ENCODE measurements at regions not wholly inside any gene's neighbourhood (a gene's known extent, or its start where the extent isn't known, plus 50 kb on each side); places are given as distances from the start of the nearest gene placed in this dataset.
"Not testable (repeated sequence)": the region's sequence is repeated elsewhere in the genome, so short reads cannot be mapped to it uniquely, and the experiment has no call there.

DNA sequence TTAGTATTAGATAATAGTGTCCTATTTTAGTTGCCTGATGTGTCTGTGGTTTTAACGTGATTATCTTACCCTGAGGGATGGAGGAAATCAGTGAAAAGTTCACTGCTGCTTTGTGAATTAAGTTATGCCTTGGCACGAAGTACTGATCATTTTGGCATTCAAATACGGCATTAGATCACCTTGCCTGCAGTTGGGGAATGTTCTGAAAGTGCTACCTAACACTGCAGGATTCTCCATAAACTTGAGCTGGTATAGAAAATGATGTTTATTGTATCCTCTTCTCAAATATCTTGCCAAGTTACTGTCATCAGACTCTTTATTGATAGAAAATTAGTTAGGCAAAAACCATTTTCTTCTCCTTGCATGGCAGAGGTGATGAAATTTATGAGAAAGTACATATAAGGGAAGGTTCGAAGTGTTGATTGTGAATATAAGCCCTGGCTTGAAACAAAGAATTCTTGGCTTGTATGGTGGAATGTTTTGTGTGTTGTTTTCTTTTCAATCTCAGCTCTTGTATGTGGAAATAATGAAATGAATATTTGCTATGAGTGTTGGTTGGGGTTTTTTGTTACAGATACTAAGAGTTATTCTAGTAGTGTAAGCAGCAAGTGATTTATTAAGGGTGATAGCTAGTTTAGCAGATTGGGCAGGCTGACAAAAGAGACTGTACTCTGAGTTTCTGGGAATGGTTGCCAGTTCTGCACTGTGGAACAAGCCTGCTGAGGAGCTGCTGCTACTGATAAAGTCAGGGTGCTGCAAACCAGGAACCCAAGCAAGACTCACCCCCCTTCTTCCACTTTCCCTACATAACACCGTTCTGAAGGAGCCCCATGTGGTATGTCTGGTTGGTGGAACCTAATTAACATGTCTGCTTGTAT is 448.3 kb downstream of the PCNX1 start:
- no peak overlapping the region for H3K4me3 ChIP-seq (ENCODE audit: low read depth, low read length)

DNA sequence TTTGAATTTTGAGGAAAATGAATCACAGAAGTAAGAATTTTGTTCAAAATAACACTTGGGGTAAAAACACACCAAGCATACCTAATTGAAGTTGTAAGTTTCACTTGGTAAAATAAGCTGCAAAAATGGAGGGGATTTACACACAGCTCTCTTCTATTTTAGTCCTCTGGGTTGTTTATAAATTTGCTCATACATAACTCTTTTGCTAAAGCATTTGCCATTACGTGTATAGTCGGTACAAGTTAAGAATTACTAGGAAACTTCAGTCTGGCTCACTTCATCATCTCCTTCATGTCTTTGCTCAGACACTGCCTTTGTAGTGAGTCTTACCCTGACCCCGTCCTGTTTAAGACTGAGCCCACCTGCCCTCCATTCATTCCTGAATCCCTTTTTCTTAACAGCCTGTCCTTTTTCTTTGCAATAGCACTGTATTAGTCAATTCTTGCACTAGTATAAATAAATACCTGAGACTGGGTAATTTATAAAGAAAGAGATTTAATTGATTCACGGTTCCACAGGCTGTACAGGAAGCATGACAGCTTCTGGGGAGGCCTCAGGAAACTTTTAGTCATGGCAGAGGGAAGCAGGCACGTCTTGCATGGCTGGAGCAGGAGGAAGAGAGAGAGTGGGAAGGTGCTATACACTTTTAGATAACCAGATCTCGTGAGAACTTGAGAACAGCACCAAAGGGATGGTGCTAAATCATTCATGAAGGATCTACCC is 451.1 kb downstream of the PCNX1 start:
- H3K4me3 ChIP-seq (ENCODE audit: low read depth, low read length) = no peak overlapping the region

DNA sequence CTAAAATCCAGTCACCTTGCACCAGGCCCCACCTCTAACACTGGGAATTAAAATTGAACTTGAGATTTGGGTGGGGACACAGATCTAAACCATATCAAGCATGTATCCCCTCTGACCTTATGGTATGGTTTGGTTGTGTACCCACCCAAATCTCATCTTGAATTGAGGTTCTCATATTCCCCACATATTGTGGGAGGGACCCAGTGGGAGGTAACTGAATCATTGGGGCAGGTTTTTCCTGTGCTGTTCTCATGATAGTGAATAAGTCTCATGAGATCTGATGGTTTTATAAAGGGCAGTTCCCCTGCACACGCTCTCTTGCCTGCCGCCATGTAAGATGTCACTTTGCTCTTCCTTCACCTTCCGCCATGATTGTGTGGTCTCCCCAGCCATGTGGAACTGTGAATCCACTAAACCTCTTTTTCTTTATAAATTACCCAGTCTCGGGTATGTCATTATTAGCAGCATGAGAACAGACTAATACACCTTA is 451.7 kb downstream of the PCNX1 start:
- not testable (repeated sequence) for H3K4me3 ChIP-seq (ENCODE audit: low read depth, low read length)

DNA sequence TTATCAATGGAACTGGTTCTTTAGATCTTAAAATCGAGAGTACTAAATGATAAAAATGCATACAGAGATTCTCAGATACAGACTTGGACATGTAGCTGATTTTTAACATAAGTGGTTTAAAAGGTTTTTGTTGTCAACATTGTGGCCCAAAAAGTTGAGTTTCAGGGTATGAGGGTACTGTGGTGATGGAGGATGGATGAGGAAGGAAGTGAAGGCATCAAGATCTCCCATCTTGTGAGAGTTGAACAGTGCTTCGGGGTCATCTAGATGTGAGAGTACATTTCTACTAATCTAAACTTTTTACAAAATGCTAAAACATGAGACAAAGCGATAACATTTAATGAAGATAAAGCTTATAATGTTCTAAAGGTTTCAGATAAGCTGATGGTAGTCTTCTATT is 452.6 kb downstream of the PCNX1 start:
- H3K4me3 ChIP-seq (ENCODE audit: low read depth, low read length) = no peak overlapping the region

DNA sequence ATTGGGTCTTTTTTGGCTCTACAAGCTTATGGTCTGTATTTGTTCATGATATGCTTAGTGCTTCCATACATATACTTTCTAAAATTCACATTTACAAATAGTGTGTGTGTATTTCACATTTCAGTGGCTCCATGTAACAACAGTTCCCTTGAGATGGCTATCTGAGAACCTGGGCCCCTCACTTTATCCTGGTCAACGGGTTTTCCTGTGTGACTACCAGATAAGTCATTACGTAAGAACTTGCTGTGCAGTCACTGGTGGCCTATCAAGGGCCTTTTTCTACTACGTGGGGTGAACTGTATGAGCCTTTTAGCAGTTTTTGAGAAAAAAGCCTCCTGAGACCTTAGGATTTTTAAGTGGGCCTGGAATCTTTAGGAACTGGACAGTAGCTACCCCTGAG is 454.1 kb downstream of the PCNX1 start:
- H3K4me3 ChIP-seq (ENCODE audit: low read depth, low read length) = no peak overlapping the region

DNA sequence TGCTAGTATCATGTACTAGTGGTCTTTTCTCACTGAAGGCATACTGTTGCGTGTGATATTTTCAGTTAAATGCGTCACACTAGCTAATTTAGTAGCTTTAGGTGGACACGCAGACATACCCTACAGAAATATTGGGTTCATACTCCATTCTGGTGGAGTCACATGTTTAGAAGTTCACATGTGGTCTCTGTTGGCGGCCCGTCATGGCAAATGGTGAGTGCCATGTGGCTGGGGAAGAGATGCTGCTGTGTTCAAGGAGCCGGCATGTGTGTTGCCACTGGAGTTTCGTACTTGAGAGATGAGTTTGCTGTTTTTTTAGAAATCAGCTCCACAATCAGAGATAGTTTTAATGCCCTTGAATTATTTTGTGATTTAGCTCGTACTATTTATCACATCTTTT is 454.6 kb downstream of the PCNX1 start:
- H3K4me3 ChIP-seq (ENCODE audit: low read depth, low read length) = no peak overlapping the region

DNA sequence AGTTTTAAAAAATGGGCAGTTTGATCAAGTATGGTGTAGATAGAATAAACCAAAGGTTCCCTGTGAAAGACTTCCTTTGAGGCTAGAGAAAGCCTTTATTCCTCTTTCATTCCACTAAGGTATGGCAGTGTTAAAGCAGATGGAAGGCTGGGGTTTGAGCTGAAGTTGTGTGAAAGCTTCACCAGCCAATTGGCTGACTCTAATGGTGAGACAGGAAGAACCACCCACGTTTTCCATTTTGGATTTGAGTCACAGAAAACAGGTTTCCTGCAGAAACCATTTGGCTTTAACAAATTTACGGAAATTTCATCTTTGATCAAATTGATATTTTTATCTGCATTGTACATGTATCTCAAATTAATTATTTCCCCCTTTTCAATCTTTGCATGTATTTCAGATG is 455.0 kb downstream of the PCNX1 start:
- no peak overlapping the region for H3K4me3 ChIP-seq (ENCODE audit: low read depth, low read length)

DNA sequence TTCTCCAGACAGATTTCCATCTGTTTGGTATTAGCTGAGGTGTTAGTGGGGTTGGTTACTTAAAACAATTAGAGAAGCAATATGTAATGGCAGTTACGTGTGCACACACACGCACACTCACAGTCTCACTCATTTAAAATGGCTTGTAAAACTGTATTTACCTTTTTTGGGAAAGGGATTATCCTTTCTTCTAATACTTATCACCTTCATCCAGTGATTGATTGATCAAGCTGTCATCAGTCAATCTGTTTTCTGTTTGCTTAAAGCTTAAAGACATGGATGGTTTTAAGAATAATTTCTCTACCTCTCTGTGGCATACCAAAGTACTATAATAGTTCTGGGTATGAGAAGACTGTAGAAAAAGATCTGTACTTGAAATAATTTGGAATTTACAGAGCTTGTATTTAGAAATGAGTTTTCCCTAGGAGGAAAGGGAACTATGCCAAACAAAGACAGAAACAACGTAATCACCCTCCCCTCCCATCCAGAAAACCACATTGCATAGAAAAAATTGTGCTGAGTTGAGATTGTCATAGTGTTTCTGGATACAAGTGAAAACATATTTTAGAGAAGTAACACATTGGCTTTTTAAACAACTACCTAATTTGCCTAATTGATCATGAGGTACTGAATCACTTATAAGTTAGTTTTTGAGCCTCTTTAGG is 455.8 kb downstream of the PCNX1 start:
- H3K4me3 ChIP-seq (ENCODE audit: low read depth, low read length) = no peak overlapping the region

DNA sequence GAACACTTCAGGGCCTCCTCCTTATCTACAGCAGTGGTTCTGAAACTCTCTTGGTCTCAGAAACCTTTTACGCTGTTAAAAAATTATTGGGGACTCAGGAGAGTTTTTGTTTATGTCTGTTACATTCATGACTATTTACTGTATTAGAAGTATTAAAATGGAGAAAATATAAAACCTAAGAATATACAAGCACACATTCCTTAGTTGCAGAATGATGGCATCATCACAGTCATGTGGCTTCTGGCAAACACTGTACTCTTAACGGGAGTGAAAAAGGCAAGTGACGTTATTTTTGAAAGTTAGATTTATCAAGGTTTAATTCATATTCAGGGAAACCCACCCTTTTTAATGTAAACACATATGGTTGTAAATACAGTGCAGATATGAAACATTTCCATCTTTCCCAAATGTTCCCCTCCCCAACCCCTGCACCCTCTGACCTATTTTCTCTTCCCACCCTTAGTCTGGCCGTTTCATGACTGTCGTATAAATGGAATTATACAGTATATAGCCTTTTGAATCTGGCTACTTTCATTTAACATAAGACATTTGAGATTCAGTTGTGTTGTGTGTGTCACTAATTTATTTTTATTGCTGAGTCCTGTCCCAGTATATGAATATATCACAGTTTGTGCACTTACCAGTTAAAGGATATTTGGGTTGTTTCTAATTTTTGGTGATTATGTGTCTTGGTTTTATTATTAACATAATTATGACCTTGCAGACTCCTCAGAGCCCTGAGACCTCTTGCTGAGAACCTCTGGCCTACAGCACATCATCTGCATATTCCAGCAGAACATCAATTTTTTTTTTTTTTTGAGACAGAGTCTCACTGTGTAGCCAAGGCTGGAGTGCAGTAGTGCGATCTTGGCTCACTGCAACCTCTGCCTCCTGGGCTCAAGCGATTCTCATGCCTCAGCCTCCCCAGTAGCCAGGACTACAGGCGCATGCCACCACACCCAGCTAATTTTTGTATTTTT is 457.0 kb downstream of the PCNX1 start:
- H3K4me3 ChIP-seq (ENCODE audit: low read depth, low read length) = no peak overlapping the region

DNA sequence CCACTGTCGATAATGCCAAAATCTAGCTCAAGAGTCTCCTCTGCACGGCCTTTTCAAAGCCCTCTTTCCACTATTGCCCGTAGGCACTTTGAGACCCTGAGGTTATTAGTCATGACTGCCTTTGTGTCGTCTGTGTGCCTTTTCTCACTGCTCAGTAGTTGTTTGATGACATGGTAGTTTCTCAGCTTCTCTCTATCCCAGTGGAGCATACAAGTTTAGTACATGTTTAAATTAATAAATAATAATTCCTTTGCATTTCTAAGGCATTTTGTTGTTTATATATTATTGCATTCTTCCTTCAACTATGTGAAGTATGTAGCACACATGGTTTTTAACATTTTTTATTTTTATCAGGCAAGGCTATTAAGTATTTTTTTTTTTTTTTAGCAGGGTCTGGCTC is 458.1 kb downstream of the PCNX1 start:
- H3K4me3 ChIP-seq (ENCODE audit: low read depth, low read length) = no peak overlapping the region

DNA sequence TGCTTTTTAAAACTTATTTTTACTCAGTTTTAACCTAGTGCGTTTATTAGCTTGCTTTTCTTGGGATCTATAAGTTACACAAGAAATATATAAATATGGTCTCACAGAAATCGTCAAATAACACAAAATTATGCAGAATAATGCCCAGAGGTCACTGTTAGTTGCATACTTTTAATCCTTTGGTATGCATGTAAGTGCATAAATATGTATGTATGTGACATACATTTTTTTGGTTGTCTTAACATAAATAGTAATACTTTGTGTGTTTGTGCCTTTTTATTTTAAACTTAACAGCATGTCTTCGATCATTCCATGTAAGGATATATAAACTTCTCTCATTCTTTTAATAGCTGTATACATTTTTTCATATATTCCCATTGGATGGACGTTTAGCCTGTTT is 459.6 kb downstream of the PCNX1 start:
- H3K4me3 ChIP-seq (ENCODE audit: low read depth, low read length) = no peak overlapping the region

DNA sequence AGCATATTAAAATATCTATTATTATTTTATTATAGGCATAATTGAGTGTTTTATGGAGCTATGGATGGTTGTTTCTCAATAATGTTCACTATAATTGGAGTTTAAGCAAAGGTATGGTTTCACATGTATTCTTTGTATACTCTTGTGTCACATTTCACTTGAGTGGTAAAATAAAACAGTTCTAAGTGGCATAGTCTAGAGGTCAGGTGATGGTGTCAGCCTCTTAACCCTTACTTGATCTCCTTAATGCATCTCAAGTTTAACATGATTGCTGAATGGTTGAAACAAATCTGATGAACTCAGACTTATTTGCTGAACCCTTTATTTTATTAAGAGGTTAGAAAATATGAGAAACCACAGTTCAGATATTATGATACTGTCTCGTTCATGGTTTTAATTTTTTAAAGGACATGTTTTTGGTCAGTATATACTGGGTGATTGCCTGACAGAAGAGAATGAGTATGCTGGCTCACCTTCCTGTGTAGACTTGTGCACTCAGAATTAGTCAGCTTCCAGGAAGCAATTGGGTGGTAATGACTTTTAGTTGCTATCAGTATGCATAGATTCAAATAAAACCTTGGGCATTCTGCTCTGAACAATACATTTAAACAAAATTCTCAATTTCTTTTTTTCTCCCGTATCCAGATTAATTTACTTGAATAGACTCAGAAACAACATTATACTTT is 464.6 kb downstream of the PCNX1 start:
- no peak overlapping the region for H3K4me3 ChIP-seq (ENCODE audit: low read depth, low read length)

DNA sequence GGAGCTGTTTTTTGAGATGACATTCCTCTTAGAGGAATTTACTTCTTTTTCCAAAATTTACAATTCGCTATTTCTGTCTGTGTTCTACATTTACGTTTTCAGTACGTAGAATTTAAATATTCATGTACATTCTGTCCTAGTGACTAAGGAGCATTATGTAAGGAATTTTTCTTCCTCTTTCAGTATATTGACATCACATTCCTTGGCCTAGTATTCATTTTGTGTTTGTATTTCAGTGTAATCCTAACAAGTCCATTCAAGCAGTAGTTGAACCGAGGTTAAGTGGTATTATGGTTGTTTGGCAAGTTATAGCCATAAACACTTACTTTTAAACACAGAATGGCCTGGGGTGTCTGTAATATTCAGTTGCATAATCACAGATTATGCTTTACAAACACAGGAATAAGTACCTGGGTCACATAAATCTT is 465.2 kb downstream of the PCNX1 start:
- H3K4me3 ChIP-seq (ENCODE audit: low read depth, low read length) = no peak overlapping the region

DNA sequence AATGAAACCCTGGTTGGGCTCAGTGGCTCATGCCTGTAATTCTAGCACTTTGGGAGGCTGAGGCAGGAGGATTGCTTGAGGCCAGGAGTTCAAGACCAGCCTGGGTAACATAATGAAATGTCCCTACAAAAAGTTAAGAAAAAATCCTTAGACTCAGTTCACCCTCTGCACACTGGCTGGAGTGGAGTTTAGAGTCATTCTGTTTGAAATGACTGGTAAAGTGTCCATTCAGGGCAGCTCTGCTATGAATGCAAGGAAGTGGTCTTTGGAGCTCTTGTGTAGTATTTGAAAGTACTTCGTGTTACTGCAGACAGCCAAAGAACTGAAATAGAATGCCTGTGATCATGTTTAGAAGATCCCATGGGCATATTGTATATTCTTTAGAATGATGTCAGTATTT is 466.5 kb downstream of the PCNX1 start:
- H3K4me3 ChIP-seq (ENCODE audit: low read depth, low read length) = no peak overlapping the region

DNA sequence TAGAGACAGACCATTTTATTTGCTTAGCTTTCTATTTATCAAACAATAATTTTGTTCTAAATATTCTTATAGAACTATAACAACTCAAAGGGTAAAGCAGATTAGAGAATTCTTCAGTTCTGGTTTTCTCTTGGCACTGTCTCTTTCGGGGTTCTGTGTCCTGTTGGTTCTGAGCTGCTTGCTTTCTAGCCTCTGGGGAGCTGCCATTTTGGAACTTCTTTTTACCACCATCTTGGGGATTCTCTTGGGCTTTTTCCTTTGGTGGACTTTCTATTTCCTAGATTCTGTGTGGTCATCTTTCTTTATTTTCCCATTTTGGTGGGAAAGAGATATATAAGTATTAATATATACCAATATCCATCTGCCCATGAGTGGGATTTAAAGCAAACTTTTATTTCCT is 467.7 kb downstream of the PCNX1 start:
- no peak overlapping the region for H3K4me3 ChIP-seq (ENCODE audit: low read depth, low read length)

DNA sequence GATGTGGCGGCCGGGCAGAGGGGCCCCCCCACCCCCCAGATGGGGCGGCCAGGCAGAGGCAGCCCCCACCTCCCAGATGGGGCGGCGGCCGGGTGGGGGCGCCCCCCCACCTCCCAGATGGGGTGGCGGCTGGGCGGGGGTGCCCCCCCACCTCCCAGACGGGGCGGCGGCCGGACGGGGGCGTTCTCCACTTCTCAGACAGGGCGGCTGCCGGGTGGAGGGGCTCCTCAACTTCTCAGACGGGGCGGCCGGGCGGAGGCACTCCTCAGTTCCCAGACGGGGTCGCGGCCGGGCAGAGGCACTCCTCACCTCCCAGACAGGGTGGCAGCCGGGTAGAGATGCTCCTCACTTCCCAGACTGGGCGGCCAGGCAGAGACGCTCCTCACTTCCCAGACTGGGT is 469.8 kb downstream of the PCNX1 start:
- no peak overlapping the region for H3K4me3 ChIP-seq (ENCODE audit: low read depth, low read length)

DNA sequence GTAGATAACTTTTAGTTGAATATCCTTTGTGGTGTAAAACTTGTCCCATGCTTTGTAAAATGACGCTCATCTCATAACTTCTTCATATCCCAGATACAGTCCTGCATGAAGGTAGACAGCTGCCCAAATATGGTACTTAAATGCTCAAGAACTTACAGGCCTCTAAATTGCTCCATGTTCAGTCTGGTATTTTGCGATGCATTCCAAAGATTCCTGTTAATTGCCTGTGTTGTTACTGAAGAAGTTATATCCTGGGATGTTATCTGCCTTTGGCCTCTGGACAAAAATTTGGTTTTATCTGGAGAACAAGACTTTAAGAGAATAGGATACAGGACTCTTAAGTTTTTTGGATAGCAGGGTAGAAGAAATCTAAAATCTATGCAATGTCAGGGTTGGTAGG is 473.0 kb downstream of the PCNX1 start:
- no peak overlapping the region for H3K4me3 ChIP-seq (ENCODE audit: low read depth, low read length)

DNA sequence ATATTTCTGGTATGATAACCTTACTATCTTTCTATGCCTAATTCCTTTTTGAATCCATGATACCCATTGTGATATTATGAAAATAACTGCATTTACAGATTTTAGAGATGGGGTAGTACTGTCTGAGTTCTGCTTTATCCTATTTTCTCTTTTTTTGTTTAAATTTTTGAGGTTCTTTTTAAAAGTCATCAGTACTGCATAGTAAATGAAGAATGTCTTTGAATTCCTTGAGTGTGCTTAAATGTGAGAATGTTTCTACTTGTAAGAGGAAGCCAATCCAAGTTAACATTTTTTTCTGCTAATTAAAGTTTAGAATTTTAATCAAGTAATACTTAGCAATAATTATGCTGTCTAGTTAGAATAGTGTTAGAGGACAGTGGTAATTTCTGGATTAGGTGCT is 474.6 kb downstream of the PCNX1 start:
- no peak overlapping the region for H3K4me3 ChIP-seq (ENCODE audit: low read depth, low read length)

DNA sequence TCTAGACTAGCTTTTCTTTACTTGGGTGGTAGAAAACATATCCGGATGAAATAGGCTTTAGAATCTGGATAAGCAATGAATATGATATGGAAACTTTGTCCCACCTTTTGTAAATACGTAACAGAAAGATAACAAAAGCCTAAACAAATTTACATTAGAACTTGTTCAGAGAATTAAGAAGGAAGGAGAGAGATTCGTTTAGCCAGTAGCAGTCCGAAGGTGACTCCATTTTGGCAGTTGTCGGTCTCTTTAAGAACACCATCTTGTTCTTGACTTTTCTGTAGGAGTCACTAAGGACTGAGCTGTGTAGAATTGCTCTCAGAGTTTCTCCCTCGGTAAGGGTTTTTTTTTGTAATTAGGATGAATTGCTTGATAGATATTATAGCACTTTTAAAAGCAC is 475.1 kb downstream of the PCNX1 start:
- no peak overlapping the region for H3K4me3 ChIP-seq (ENCODE audit: low read depth, low read length)

DNA sequence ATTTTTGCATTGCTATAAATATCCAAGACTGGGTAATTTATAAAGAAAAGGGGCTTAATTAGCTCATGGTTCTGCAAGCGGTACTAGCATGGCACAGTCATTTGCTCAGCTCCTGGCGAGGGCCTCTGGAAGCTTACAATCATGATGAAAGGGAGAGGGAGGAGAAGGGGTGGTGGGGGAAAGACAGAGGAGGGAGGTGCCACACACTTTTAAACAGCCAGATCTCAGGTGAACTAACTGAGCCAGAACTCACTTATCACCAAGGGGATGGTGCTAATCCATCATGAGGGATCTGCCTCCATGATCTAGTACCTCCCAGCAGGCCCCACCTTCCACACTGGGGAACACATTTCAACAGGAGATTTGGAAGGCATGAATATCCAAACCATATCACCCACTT is 476.3 kb downstream of the PCNX1 start:
- no peak overlapping the region for H3K4me3 ChIP-seq (ENCODE audit: low read depth, low read length)
